ENCODE measurements at regions not wholly inside any gene's neighbourhood (a gene's known extent, or its start where the extent isn't known, plus 50 kb on each side); places are given as distances from the start of the nearest gene placed in this dataset.
A peak's percentile ranks its signal among the peaks of the same experiment; 100 is the strongest.

DNA sequence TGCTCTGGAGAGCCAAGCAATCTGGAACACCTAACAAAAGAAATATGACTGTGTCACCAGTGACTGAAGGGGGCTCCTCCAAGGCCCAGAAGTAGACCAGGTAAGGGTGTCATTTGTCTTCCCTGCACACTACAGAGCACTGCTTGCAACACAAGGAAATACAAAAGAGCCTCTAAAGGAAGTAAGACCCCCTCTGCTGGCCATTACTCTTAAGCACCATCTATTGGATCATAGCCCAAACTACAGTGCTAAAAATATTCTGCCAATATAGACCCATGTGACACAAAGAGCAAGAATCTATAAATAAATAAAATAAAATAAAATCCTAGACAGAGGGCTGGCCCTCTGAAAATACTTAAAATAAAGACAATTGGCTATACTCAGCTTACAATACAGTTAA lies 528.7 kb downstream of the TMA16 start:
- TF ChIP-seq, protein P1, sequence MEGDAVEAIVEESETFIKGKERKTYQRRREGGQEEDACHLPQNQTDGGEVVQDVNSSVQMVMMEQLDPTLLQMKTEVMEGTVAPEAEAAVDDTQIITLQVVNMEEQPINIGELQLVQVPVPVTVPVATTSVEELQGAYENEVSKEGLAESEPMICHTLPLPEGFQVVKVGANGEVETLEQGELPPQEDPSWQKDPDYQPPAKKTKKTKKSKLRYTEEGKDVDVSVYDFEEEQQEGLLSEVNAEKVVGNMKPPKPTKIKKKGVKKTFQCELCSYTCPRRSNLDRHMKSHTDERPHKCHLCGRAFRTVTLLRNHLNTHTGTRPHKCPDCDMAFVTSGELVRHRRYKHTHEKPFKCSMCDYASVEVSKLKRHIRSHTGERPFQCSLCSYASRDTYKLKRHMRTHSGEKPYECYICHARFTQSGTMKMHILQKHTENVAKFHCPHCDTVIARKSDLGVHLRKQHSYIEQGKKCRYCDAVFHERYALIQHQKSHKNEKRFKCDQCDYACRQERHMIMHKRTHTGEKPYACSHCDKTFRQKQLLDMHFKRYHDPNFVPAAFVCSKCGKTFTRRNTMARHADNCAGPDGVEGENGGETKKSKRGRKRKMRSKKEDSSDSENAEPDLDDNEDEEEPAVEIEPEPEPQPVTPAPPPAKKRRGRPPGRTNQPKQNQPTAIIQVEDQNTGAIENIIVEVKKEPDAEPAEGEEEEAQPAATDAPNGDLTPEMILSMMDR (IDR thresholded peaks at IDR 0.05; ENCODE audit: borderline replicate concordance, insufficient read depth, low read depth, low read length), result peak; percentile 20; the same call in 1 of the 2 replicates
- no peak overlapping the region for H3K4me3 ChIP-seq (ENCODE audit: low read depth, low read length)

DNA sequence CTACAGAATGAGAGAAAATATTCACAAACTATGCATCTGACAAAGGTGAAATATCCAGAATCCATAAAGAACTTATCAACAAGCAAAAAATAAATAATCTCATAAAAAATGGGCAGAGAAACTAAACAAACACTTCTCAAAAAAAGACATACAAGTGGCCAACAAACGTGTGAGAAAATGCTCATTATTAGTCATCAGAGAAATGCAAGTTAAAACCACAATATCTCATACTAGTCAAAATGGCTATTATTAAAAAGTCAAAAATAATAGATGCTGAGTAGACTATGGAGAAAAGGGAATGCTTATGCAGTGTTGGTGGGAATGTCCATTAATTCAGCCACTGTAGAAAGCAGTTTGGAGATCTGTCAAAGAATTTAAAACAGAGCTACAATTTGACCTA lies 533.3 kb downstream of the TMA16 start:
- no peak overlapping the region for H3K4me3 ChIP-seq (ENCODE audit: low read depth, low read length)
- TF ChIP-seq, protein P1 (IDR thresholded peaks at IDR 0.05; ENCODE audit: borderline replicate concordance, insufficient read depth, low read depth, low read length), result no peak

DNA sequence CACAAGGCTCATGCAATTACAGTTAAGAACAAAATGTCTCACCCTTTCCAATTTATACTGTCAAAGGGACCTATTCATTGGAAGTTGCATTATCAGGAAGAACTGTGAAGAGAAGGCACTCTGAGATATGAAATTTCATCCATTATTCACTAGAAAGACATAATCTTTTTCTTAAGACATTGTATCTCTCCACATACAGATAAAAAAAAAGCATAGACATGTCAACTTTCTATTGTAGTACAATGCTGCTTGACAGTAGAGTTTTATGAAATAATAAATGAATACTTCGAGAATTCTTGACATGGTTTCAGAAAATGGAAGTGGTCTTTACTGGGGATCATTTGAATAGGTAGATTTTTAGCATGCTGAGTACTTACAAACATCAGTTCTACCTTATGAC lies 545.0 kb downstream of the TMA16 start:
- no peak overlapping the region for H3K4me3 ChIP-seq (ENCODE audit: low read depth, low read length)
- TF ChIP-seq, protein P1 (IDR thresholded peaks at IDR 0.05; ENCODE audit: borderline replicate concordance, insufficient read depth, low read depth, low read length), result no peak

DNA sequence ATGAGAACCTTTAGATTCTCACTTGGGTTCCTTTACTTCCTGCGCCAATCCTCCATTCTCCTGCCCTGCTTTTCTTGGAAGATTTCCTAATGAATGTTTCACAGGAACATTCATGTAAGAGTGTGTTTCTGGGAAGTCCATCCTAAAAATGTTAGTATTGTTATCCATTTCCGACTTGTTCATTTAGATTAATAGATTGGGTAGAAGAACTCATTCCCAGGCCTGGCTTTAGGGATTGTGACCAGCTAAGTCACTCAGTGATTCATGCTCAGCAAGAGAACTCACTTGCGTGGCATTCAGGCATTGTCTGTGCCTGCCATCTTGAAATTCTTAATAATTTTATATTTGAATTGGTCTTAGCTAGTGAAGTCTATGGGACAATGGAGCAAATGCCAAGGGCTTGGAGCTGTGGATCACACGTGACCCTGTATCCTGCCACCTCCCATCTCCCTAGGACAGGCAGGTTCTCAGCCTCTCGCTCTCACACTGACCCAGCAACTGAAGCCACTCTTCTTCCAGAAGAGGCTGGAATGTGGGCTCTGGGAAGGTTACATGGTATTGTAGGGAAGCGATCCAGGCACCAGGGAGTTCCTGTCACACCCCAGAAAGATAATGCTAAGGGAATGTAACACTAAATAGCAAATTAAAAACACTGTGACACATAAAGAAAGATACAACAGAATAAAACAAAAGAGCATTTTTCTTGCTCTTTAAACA lies 562.1 kb downstream of the TMA16 start:
- H3K4me3 ChIP-seq (ENCODE audit: low read depth, low read length), result no peak overlapping the region
- TF ChIP-seq, protein P1 (IDR thresholded peaks at IDR 0.05; ENCODE audit: borderline replicate concordance, insufficient read depth, low read depth, low read length), result no peak

DNA sequence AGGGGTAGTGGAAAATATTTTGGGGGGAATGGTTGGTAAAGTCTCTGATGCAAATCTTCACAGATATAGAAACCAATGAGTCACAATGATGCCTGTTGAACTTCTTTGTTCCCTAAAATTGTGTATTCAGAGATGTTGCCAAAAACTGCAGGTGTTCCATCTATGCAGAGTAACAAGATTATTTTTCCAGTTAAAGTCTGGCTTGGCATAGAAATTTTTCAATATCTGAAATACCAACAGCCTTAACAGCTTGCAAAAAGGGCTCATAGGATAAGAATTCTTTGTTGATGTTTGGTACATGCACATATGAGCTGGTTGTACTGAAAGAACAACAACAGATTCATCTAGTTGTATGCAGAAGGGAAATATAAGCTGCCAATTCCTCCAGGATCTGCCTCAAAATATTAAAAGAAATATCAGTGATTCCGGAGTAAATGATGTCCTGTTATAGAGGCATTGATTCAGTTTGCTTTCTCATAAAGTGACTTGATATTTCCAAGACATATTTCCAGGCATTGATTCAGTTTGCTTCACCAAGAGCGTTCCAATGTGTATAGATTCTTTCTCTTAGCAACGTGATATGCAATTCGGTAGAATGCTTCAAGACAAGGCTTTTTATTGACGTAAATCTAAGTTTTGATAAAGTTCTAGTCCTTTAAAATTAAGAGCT lies 564.4 kb downstream of the TMA16 start:
- TF ChIP-seq, protein P1 (IDR thresholded peaks at IDR 0.05; ENCODE audit: borderline replicate concordance, insufficient read depth, low read depth, low read length), result no peak
- H3K4me3 ChIP-seq (ENCODE audit: low read depth, low read length), result no peak overlapping the region

DNA sequence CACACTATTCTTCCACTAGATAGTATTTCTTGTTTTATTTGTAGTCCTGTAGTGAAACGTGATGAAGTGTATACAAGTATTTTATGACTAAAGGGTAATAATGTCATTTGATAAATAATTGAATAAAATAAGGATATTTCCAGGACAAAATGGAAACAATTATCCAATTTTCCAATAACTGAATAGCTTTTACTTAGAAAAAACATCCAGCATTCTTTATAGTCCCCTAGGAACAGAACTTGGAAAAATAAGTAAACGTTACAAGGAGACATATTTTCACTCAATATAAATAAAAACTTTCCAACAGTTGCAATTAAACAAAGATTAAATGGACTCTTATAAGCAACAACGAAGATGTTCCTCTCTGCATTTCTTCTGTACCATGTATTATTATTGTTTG lies 566.0 kb downstream of the TMA16 start:
- H3K4me3 ChIP-seq (ENCODE audit: low read depth, low read length), result no peak overlapping the region
- TF ChIP-seq, protein P1 (IDR thresholded peaks at IDR 0.05; ENCODE audit: borderline replicate concordance, insufficient read depth, low read depth, low read length), result no peak

DNA sequence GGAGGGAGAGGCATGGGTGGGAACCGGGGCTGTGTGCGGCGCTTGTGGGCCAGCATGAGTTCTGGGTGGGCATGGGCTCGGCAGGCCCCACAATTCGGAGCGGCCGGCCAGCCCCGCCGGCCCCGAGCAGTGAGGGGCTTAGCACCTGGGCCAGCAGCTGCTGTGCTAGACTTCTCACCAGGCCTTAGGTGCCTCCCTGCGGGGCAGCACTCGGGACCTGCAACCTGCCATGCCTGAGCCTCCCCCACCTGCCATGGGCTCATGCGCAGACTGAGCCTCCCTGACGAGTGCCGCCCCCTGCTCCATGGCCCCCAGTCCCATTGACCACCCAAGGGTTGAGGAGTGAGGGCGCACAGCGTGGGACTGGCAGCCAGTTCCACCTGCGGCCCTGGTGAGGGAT lies 573.9 kb downstream of the TMA16 start:
- TF ChIP-seq, protein P1 (IDR thresholded peaks at IDR 0.05; ENCODE audit: borderline replicate concordance, insufficient read depth, low read depth, low read length), result no peak
- no peak overlapping the region for H3K4me3 ChIP-seq (ENCODE audit: low read depth, low read length)
